H1 (cell line): ENCODE measurements at regions not wholly inside any gene's neighbourhood (a gene's known extent, or its start where the extent isn't known, plus 50 kb on each side); places are given as distances from the start of the nearest gene placed in this dataset.

ENCODE experiments used
- CHD7 ChIP-seq: fragments of 300-600 bp; sonication (generic); IDR thresholded peaks from 2 replicates; pipeline ENCODE4 v1.7.1; 2012; ENCODE audit warnings: low read length, moderate library complexity, mild to moderate bottlenecking, inconsistent platforms; ENCODE audit not compliant: insufficient replicate concordance

GRCh38 chr7:3239291-3239691 is 61.8 kb upstream of the SDK1 start (continued):
- no peak for TF ChIP-seq CHD7
